Panc1 (cell line): ENCODE measurements at regions not wholly inside any gene's neighbourhood (a gene's known extent, or its start where the extent isn't known, plus 50 kb on each side); places are given as distances from the start of the nearest gene placed in this dataset.

ENCODE experiments used
- POLR2AphosphoS5 ChIP-seq: IDR thresholded peaks from 2 replicates; pipeline ENCODE4 v1.6.1; 2012; ENCODE audit warnings: mild to moderate bottlenecking, low read depth, low read length, moderate library complexity
- TF ChIP-seq, protein P1 (sequence below): fragments of 450-650 bp; IDR thresholded peaks from 2 replicates; pipeline ENCODE4 v1.5.1; 2017; ENCODE audit warnings: mild to moderate bottlenecking

- no peak for TF ChIP-seq POLR2AphosphoS5
- TF ChIP-seq, protein P1, sequence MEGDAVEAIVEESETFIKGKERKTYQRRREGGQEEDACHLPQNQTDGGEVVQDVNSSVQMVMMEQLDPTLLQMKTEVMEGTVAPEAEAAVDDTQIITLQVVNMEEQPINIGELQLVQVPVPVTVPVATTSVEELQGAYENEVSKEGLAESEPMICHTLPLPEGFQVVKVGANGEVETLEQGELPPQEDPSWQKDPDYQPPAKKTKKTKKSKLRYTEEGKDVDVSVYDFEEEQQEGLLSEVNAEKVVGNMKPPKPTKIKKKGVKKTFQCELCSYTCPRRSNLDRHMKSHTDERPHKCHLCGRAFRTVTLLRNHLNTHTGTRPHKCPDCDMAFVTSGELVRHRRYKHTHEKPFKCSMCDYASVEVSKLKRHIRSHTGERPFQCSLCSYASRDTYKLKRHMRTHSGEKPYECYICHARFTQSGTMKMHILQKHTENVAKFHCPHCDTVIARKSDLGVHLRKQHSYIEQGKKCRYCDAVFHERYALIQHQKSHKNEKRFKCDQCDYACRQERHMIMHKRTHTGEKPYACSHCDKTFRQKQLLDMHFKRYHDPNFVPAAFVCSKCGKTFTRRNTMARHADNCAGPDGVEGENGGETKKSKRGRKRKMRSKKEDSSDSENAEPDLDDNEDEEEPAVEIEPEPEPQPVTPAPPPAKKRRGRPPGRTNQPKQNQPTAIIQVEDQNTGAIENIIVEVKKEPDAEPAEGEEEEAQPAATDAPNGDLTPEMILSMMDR: no peak
These were observed 136.3 kb downstream of the RPIA start for GRCh38 chr2:88827821-88828220.
